ENCODE measurements at regions not wholly inside any gene's neighbourhood (a gene's known extent, or its start where the extent isn't known, plus 50 kb on each side); places are given as distances from the start of the nearest gene placed in this dataset.
"Not testable (repeated sequence)": the region's sequence is repeated elsewhere in the genome, so short reads cannot be mapped to it uniquely, and the experiment has no call there.

DNA sequence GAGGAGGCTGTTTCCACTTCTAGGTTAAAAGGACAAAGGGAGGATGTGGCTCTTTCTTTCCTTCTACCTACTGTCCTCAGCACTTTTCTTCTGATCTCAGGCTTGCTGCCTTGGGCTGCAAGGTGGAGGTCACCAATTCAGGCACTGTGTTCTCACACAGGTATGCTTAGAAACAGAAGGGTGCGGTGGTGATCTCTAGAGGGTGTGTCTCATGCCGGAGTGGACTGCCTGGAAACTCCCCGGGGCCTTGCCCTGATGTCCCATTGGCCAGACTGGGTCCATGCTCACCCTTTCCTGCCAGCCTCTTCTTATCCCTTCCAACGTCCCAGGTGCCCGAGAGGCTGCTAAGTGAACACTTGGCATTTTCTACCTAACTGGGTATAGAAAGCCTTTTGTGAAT is 1197.6 kb downstream of the AACS start:
- no peak overlapping the region for H3K4me3 ChIP-seq (replicated peaks; ENCODE audit: low read depth, low read length)
- TF ChIP-seq, protein P1, sequence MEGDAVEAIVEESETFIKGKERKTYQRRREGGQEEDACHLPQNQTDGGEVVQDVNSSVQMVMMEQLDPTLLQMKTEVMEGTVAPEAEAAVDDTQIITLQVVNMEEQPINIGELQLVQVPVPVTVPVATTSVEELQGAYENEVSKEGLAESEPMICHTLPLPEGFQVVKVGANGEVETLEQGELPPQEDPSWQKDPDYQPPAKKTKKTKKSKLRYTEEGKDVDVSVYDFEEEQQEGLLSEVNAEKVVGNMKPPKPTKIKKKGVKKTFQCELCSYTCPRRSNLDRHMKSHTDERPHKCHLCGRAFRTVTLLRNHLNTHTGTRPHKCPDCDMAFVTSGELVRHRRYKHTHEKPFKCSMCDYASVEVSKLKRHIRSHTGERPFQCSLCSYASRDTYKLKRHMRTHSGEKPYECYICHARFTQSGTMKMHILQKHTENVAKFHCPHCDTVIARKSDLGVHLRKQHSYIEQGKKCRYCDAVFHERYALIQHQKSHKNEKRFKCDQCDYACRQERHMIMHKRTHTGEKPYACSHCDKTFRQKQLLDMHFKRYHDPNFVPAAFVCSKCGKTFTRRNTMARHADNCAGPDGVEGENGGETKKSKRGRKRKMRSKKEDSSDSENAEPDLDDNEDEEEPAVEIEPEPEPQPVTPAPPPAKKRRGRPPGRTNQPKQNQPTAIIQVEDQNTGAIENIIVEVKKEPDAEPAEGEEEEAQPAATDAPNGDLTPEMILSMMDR (IDR thresholded peaks at IDR 0.05; ENCODE audit: low read depth, low read length, missing control alignments), result no peak
- no peak for DNase-seq (ENCODE audit: extremely low read depth, low read depth)

DNA sequence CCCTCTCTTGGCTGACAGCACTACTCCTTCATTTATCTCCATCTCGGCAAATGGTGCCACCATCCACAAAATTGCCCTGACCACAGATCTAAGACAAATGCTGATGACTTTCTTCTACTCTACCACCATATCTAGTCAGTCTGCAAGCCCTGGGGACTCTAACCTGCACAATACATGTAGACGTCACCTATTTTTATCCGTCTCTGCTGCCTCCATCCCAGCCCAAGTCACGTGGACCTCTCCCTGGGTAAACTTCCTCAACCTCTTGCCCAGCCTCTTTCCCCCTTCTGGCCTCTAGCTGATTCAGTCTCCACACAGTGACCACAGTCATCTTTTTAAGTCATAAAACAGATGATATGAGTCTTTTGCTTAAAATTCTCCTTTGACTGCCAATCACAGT is 1203.0 kb downstream of the AACS start:
- no peak overlapping the region for H3K4me3 ChIP-seq (replicated peaks; ENCODE audit: low read depth, low read length)
- TF ChIP-seq, protein P1 (IDR thresholded peaks at IDR 0.05; ENCODE audit: low read depth, low read length, missing control alignments), result no peak
- DNase-seq (ENCODE audit: extremely low read depth, low read depth), result no peak

DNA sequence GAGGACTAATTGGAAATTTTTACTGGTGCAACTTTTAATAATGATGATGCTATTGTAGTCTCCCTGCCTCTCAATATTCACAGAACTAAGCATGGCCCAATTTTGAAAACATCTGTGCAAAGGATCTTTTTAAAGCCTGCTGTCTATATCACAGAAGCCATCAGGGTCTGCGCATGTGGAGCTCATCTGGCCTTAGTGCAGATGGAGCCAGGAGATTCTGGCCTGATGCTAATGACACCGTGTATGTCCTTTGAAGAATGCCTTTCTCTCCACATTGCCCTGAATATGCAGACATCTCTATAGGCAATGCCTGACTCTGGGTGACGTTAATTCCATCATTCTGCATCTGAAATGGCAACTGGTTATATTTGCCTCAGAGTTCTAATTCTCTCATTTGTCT is 1205.9 kb downstream of the AACS start:
- no peak overlapping the region for H3K4me3 ChIP-seq (replicated peaks; ENCODE audit: low read depth, low read length)
- DNase-seq (ENCODE audit: extremely low read depth, low read depth), result no peak
- TF ChIP-seq, protein P1 (IDR thresholded peaks at IDR 0.05; ENCODE audit: low read depth, low read length, missing control alignments), result no peak

DNA sequence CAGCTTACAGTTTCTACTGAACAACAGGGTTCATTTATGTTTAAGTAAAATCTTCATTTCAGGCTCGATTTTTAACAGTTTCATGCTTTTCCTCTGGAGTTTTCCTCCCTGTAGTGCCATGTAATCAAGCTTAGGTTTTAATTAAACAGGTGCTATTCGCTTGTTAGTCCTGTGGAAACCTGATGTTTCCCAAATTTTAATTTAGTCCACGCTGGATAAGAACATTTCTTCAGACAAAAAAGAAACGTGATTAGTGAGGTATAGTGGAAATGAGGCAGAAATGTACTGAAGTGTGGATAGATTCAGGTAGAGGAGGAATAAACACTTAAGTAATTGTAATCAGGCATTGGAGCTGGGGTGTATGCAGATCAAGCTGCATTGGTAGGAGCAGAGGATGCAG is 1217.5 kb downstream of the AACS start:
- DNase-seq (ENCODE audit: extremely low read depth, low read depth), result no peak
- TF ChIP-seq, protein P1 (IDR thresholded peaks at IDR 0.05; ENCODE audit: low read depth, low read length, missing control alignments), result no peak
- no peak overlapping the region for H3K4me3 ChIP-seq (replicated peaks; ENCODE audit: low read depth, low read length)

DNA sequence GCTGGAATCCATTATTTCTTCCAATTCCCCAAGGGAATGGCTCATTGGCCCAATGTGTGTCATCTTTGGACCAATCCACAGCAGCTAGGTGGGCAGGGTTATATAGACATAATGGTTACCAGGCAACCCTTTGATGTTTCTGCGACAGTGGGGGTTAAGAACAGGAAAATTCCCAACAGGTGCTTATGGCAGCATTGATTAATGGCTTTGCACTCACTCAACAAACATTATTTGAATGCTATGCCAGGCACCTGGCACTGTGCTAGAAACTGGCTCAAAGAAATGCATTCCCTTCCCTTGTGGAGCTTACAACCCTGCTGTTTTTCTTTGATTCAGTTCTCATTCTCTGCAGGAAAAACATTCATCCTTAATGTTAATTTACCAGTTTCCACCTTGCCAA is 1221.0 kb downstream of the AACS start:
- TF ChIP-seq, protein P1 (IDR thresholded peaks at IDR 0.05; ENCODE audit: low read depth, low read length, missing control alignments), result no peak
- DNase-seq (ENCODE audit: extremely low read depth, low read depth), result no peak
- H3K4me3 ChIP-seq (replicated peaks; ENCODE audit: low read depth, low read length), result no peak overlapping the region

DNA sequence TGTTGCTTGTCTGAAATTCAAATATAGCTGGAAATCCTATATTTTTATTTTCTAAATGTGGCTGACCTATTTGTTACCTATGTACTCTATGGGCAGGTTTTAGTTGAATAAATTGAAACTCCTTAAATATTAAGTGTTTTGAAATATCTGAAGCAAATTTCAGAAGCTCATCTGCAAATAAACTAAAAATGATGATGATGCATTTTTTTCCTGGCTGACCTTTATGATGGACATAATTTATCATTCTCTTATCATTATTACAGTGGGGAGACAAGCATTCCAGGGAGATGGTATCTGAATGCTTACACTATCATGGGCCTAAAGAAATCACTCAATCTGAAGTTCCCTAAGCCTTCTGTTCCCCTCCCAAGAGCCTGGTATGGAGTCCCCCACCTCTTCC is 1225.2 kb downstream of the AACS start:
- no peak for DNase-seq (ENCODE audit: extremely low read depth, low read depth)
- H3K4me3 ChIP-seq (replicated peaks; ENCODE audit: low read depth, low read length), result no peak overlapping the region
- TF ChIP-seq, protein P1 (IDR thresholded peaks at IDR 0.05; ENCODE audit: low read depth, low read length, missing control alignments), result no peak

DNA sequence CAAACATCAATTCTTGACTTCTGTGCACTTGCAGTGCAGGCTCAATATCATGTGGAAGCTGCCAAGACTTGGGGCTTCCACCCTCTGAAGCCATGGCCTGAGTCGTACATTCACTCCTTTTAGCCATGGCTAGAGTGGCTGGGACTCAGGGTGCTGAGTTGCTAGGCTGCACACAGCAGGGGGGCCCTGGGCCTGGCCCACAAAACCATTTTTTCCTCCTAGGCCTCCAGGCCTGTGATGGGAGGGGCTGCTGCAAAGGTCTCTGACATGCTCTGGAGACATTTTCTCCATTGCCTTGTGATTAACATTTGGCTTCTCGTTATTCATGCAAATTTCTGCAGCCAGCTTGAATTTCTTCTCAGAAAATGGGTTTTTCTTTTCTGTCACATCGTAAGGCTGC is 1226.8 kb downstream of the AACS start:
- H3K4me3 ChIP-seq (replicated peaks; ENCODE audit: low read depth, low read length); DNase-seq (ENCODE audit: extremely low read depth, low read depth): not testable (repeated sequence)
